ENCODE measurements at regions not wholly inside any gene's neighbourhood (a gene's known extent, or its start where the extent isn't known, plus 50 kb on each side); places are given as distances from the start of the nearest gene placed in this dataset.

GRCh38 chr12:31846405-31846804, 112.8 kb upstream of the RESF1 start:
- TF ChIP-seq, protein P1, sequence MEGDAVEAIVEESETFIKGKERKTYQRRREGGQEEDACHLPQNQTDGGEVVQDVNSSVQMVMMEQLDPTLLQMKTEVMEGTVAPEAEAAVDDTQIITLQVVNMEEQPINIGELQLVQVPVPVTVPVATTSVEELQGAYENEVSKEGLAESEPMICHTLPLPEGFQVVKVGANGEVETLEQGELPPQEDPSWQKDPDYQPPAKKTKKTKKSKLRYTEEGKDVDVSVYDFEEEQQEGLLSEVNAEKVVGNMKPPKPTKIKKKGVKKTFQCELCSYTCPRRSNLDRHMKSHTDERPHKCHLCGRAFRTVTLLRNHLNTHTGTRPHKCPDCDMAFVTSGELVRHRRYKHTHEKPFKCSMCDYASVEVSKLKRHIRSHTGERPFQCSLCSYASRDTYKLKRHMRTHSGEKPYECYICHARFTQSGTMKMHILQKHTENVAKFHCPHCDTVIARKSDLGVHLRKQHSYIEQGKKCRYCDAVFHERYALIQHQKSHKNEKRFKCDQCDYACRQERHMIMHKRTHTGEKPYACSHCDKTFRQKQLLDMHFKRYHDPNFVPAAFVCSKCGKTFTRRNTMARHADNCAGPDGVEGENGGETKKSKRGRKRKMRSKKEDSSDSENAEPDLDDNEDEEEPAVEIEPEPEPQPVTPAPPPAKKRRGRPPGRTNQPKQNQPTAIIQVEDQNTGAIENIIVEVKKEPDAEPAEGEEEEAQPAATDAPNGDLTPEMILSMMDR (IDR thresholded peaks at IDR 0.05) = no peak
- no peak for TF ChIP-seq EZH2phosphoT487 (IDR thresholded peaks at IDR 0.05)
- no peak for TF ChIP-seq EZH2 (IDR thresholded peaks at IDR 0.05)

Measured in neural progenitor cell (in vitro differentiated cells).